Body of pancreas (tissue), 4 donors: ENCODE measurements at regions not wholly inside any gene's neighbourhood (a gene's known extent, or its start where the extent isn't known, plus 50 kb on each side); places are given as distances from the start of the nearest gene placed in this dataset.

ENCODE experiments used
- CTCF ChIP-seq, 7 experiments: fragments of 450-650 bp in 4 of 7; fragments of 200-600 bp in 3 of 7; sonication (generic) in 3 of 7; IDR thresholded peaks; one replicate each; pipeline ENCODE4 v1.5.1; 2016 to 2019; ENCODE audit warnings: antibody characterized with exemption in 7 of 7
- POLR2A ChIP-seq, 3 donors: fragments of 450-650 bp; IDR thresholded peaks; one replicate each; pipeline ENCODE4 v1.6.1; 2016; ENCODE audit warnings: antibody characterized with exemption in 3 of 3, mild to moderate bottlenecking in 2 of 3

GRCh38 chr2:154978244-154978643 lies 279.7 kb downstream of the KCNJ3 start:
- TF ChIP-seq CTCF (IDR thresholded peaks at IDR 0.05) = no peak
- no peak for TF ChIP-seq POLR2A (IDR thresholded peaks at IDR 0.05)
